WTC11 (cell line): ENCODE measurements at regions not wholly inside any gene's neighbourhood (a gene's known extent, or its start where the extent isn't known, plus 50 kb on each side); places are given as distances from the start of the nearest gene placed in this dataset.

Experiments used
- CREM ChIP-seq: sonication (generic); formaldehyde crosslinking; IDR thresholded peaks from 2 replicates; pipeline ENCODE4 v1.8.1; 2022; ENCODE audit warnings: mild to moderate bottlenecking, missing genetic modification reagents, moderate library complexity
- CTCF ChIP-seq: fragments of 200-600 bp; IDR thresholded peaks from 2 replicates; pipeline ENCODE4 v1.8.0; 2022; ENCODE audit warnings: antibody characterized with exemption
- NFYB ChIP-seq: sonication (generic); formaldehyde crosslinking; conservative IDR thresholded peaks from 2 replicates; pipeline ENCODE4 v1.8.0; 2022; ENCODE audit warnings: low read depth, missing genetic modification reagents
- TEAD4 ChIP-seq: sonication (generic); formaldehyde crosslinking; IDR thresholded peaks from 2 replicates; pipeline ENCODE4 v1.8.0; 2022; ENCODE audit warnings: mild to moderate bottlenecking, missing genetic modification reagents

GRCh38 chr12:76219806-76220205, 128.4 kb downstream of the BBS10 start:
- TF ChIP-seq CTCF = no peak
- TF ChIP-seq NFYB = no peak
- no peak for TF ChIP-seq TEAD4 (CRISPR knock-in tag)
- no peak for TF ChIP-seq CREM (CRISPR knock-in tag)
